PC-3 (cell line): ENCODE measurements at regions not wholly inside any gene's neighbourhood (a gene's known extent, or its start where the extent isn't known, plus 50 kb on each side); places are given as distances from the start of the nearest gene placed in this dataset.
A peak's percentile ranks its signal among the peaks of the same experiment; 100 is the strongest.

ENCODE experiments used
- ATAC-seq: fragments of 200-7000 bp; cut with Tn5 transposase; 2 replicates; pipeline ENCODE4 v1.9.1; 2020; ENCODE audit warnings: mild to moderate bottlenecking, moderate library complexity
- BruUV-seq: library from RNA; stranded (reverse); fragments of 400-500 nt; replicated peaks from 2 replicates; lab custom pipeline; 2021; lab: Mats Ljungman, UMichigan
- CTCF ChIA-PET: fragments of 300-600 bp; sonication (Branson Sonifier 250); formaldehyde crosslinking; loops from one replicate; lab custom pipeline; 2022; ENCODE audit warnings: antibody characterized with exemption; lab: Charles Lee
- POLR2A ChIA-PET: fragments of 300-600 bp; sonication (Branson Sonifier 250); formaldehyde crosslinking; loops from one replicate; lab custom pipeline; 2022; ENCODE audit warnings: antibody characterized with exemption; ENCODE audit not compliant: unreplicated experiment; lab: Charles Lee
- DNase-seq: peaks from one replicate; pipeline ENCODE4 v3.0.0-alpha.2; 2015
- H2AFZ ChIP-seq: fragments of 300-600 bp; sonication (generic); 2 replicates; pipeline ENCODE4 v1.6.0; 2016; ENCODE audit warnings: antibody characterized with exemption, low read length
- H3F3A ChIP-seq: fragments of 300-600 bp; sonication (generic); one replicate; pipeline ENCODE4 v1.6.0; 2017; ENCODE audit warnings: antibody characterized with exemption, low read length, control low read depth, mild to moderate bottlenecking; ENCODE audit not compliant: unreplicated experiment
- H3K27ac ChIP-seq: fragments of 300-600 bp; sonication (generic); 2 replicates; pipeline ENCODE4 v1.5.1; 2016; ENCODE audit warnings: mild to moderate bottlenecking, low read length
- H3K27me3 ChIP-seq: fragments of 300-600 bp; sonication (generic); 2 replicates; pipeline ENCODE4 v1.6.1; 2016; ENCODE audit warnings: low read length, mixed read lengths
- H3K36me3 ChIP-seq: fragments of 300-600 bp; sonication (generic); 2 replicates; pipeline ENCODE4 v1.6.1; 2016; ENCODE audit warnings: low read depth, mixed run types, low read length, mixed read lengths
- H3K4me1 ChIP-seq: fragments of 300-600 bp; sonication (generic); 2 replicates; pipeline ENCODE4 v1.5.1; 2016; ENCODE audit warnings: low read length; ENCODE audit not compliant: insufficient read depth
- H3K4me2 ChIP-seq: fragments of 300-600 bp; sonication (generic); 2 replicates; pipeline ENCODE4 v1.6.0; 2016; ENCODE audit warnings: low read length
- H3K4me3 ChIP-seq: fragments of 300-600 bp; sonication (generic); 2 replicates; pipeline ENCODE4 v1.5.1; 2016; ENCODE audit warnings: mild to moderate bottlenecking, low read length, mixed read lengths
- H3K79me2 ChIP-seq: fragments of 300-600 bp; sonication (generic); 2 replicates; pipeline ENCODE4 v1.6.1; 2017; ENCODE audit warnings: low read length, mixed read lengths
- H3K9ac ChIP-seq: fragments of 300-600 bp; sonication (generic); 2 replicates; pipeline ENCODE4 v1.6.0; 2016; ENCODE audit warnings: mild to moderate bottlenecking, low read length
- H3K9me2 ChIP-seq: fragments of 300-600 bp; sonication (generic); replicated peaks from 2 replicates; pipeline ENCODE4 v1.6.1; 2016; ENCODE audit warnings: mixed run types, low read length, mixed read lengths
- H3K9me3 ChIP-seq: fragments of 300-600 bp; sonication (generic); 2 replicates; pipeline ENCODE4 v1.6.1; 2016; ENCODE audit warnings: low read length, mixed read lengths
- H4K20me1 ChIP-seq: fragments of 300-600 bp; sonication (generic); 2 replicates; pipeline ENCODE4 v1.6.1; 2016; ENCODE audit warnings: low read length, mixed read lengths
- EZH2 ChIP-seq: fragments of 300-600 bp; sonication (generic); IDR thresholded peaks from one replicate; pipeline ENCODE4 v1.6.1; 2017; ENCODE audit warnings: antibody characterized with exemption, mild to moderate bottlenecking, low read length; ENCODE audit not compliant: unreplicated experiment
- EZH2phosphoT487 ChIP-seq: fragments of 300-600 bp; sonication (generic); IDR thresholded peaks from 2 replicates; pipeline ENCODE4 v1.6.1; 2018; ENCODE audit warnings: mild to moderate bottlenecking, antibody characterized with exemption, low read length, borderline replicate concordance
- intact Hi-C: fragments of 100-400 bp; cut with micrococcal nuclease; formaldehyde crosslinking; loops from 2 replicates; pipeline ENCODE4 v1.9.0; 2023
- TF ChIP-seq, protein P1 (sequence below): fragments of 300-600 bp; sonication (generic); conservative IDR thresholded peaks from 2 replicates; pipeline ENCODE4 v1.5.1; 2017; ENCODE audit warnings: antibody characterized with exemption, low read depth, mild to moderate bottlenecking, low read length

GRCh38 chr22:46088541-46089311, 61.6 kb upstream of the PPARA start:
- H3K4me2 ChIP-seq, result peak overlapping the region; percentile 100
- H2AFZ ChIP-seq, result no peak overlapping the region
- BruUV-seq, result no TSS peak
- peaks cover 40% of the 10 kb centered on the region for H3K36me3 ChIP-seq
- H3K9me2 ChIP-seq, result no peaks in the 10 kb centered on the region
- peak overlapping the region; percentile 99 for H3K27ac ChIP-seq
- H3F3A ChIP-seq, result peaks cover 4% of the 10 kb centered on the region
- H3K9me3 ChIP-seq, result no peaks in the 10 kb centered on the region
- peak overlapping the region; percentile 99 for H3K9ac ChIP-seq
- ChIA-PET POLR2A (interaction anchor here (0.5 to 0.7 kb wide), 3 partner anchors 8 to 824 kb away, joined by 3 to 4 read pairs (median 3); no protein-coding TSS in a partner anchor), CTCF (no interaction called here)
- H3K79me2 ChIP-seq, result peaks cover 100% of the 10 kb centered on the region
- H3K4me1 ChIP-seq, result peaks cover 57% of the 10 kb centered on the region
- peaks cover 27% of the 10 kb centered on the region for H4K20me1 ChIP-seq
- DNase-seq, result no peak
- peak overlapping the region; percentile 94 for H3K4me3 ChIP-seq
- ATAC-seq, result no peak
- intact Hi-C loops, result loop anchor here (5.0 kb wide), 1 partner anchor 46 kb away; no protein-coding TSS in a partner anchor
- no peaks in the 10 kb centered on the region for H3K27me3 ChIP-seq
- TF ChIP-seq EZH2, result no peak
- TF ChIP-seq, protein P1, sequence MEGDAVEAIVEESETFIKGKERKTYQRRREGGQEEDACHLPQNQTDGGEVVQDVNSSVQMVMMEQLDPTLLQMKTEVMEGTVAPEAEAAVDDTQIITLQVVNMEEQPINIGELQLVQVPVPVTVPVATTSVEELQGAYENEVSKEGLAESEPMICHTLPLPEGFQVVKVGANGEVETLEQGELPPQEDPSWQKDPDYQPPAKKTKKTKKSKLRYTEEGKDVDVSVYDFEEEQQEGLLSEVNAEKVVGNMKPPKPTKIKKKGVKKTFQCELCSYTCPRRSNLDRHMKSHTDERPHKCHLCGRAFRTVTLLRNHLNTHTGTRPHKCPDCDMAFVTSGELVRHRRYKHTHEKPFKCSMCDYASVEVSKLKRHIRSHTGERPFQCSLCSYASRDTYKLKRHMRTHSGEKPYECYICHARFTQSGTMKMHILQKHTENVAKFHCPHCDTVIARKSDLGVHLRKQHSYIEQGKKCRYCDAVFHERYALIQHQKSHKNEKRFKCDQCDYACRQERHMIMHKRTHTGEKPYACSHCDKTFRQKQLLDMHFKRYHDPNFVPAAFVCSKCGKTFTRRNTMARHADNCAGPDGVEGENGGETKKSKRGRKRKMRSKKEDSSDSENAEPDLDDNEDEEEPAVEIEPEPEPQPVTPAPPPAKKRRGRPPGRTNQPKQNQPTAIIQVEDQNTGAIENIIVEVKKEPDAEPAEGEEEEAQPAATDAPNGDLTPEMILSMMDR, result no peak

DNA sequence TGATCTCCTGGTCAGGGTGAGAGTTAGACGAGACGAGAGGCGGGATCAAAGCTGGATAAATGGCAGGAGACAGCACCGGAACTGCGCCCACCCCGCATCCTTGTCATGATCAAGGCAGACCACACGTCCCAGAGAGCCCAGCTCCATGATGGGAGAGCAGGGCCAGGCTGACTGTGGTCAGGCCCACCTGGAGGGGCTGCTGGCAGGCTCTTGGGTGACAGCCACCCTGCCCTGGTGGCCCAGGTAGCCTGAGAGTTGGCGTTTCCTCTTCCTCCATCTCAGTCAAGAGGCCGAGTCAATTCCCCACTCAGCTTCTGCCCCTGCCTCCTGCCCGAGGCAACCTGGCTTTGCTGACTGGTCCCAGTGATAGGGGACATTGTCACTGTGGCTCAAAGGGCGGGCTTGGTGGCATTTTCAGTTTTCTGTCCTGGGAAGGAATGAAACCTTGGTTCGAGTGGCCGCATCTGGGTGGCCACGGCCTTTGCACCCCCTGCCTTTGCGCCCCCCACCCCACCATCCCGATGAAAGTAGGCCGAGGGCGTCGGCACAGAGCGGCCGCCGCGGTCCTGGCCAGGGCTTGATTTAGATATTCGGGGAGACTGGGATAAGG, 60.8 kb upstream of the PPARA start:
- no peaks in the 10 kb centered on the region for H3K9me3 ChIP-seq
- POLR2A ChIA-PET, result interaction anchor here (0.6 kb wide), 1 partner anchor 8 kb away, joined by 4 read pairs; no protein-coding TSS in a partner anchor
- ATAC-seq, result no peak
- H3K36me3 ChIP-seq, result peaks cover 40% of the 10 kb centered on the region
- peaks cover 4% of the 10 kb centered on the region for H3F3A ChIP-seq
- H3K9me2 ChIP-seq, result no peaks in the 10 kb centered on the region
- H3K79me2 ChIP-seq, result peaks cover 100% of the 10 kb centered on the region
- BruUV-seq, result no TSS peak
- H3K4me3 ChIP-seq, result no peak overlapping the region
- DNase-seq, result no peak
- H2AFZ ChIP-seq, result no peak overlapping the region
- intact Hi-C loops, result loop anchor here (5.0 kb wide), 1 partner anchor 47 kb away; no protein-coding TSS in a partner anchor
- H3K9ac ChIP-seq, result peak overlapping the region; percentile 99
- CTCF ChIA-PET, result no interaction called here
- H3K27me3 ChIP-seq, result no peaks in the 10 kb centered on the region
- H3K4me2 ChIP-seq, result peak overlapping the region; percentile 100; the same call in 1 of the 2 replicates
- peak overlapping the region; percentile 99 for H3K27ac ChIP-seq
- H3K4me1 ChIP-seq, result peaks cover 49% of the 10 kb centered on the region
- H4K20me1 ChIP-seq, result peaks cover 35% of the 10 kb centered on the region
- TF ChIP-seq, protein P1, result no peak
- TF ChIP-seq EZH2, result no peak
- no peak for TF ChIP-seq EZH2phosphoT487
